Ishikawa (cell line): ENCODE measurements at regions not wholly inside any gene's neighbourhood (a gene's known extent, or its start where the extent isn't known, plus 50 kb on each side); places are given as distances from the start of the nearest gene placed in this dataset.

ENCODE experiments used
- CEBPB ChIP-seq: IDR thresholded peaks from 2 replicates; pipeline ENCODE4 v1.6.1; 2012
- CREB1 ChIP-seq: IDR thresholded peaks from 2 replicates; pipeline ENCODE4 v1.6.1; 2012; ENCODE audit warnings: low read depth
- EGR1 ChIP-seq: IDR thresholded peaks from 2 replicates; pipeline ENCODE4 v1.6.1; 2012
- EP300 ChIP-seq: IDR thresholded peaks from 2 replicates; pipeline ENCODE4 v1.6.1; 2012; ENCODE audit warnings: borderline replicate concordance
- FOXM1 ChIP-seq: IDR thresholded peaks from 2 replicates; pipeline ENCODE4 v1.6.1; 2012; ENCODE audit warnings: low read depth, borderline replicate concordance
- MAX ChIP-seq: IDR thresholded peaks from 2 replicates; pipeline ENCODE4 v1.6.1; 2012
- RAD21 ChIP-seq: IDR thresholded peaks from 2 replicates; pipeline ENCODE4 v1.6.1; 2012; ENCODE audit warnings: low read depth
- REST ChIP-seq: IDR thresholded peaks from 2 replicates; pipeline ENCODE4 v1.6.1; 2012; ENCODE audit warnings: low read depth, mild to moderate bottlenecking
- TAF1 ChIP-seq: IDR thresholded peaks from 2 replicates; pipeline ENCODE4 v1.6.1; 2012; ENCODE audit warnings: low read depth, mild to moderate bottlenecking
- TCF12 ChIP-seq: IDR thresholded peaks from 2 replicates; pipeline ENCODE4 v1.6.1; 2012; ENCODE audit warnings: low read depth
- TEAD4 ChIP-seq: IDR thresholded peaks from 2 replicates; pipeline ENCODE4 v1.6.1; 2012
- USF1 ChIP-seq: IDR thresholded peaks from 2 replicates; pipeline ENCODE4 v1.6.1; 2012
- YY1 ChIP-seq: IDR thresholded peaks from 2 replicates; pipeline ENCODE4 v1.6.1; 2012; ENCODE audit warnings: low read depth
- ZBTB7A ChIP-seq: IDR thresholded peaks from 2 replicates; pipeline ENCODE4 v1.6.1; 2012; ENCODE audit warnings: low read depth

GRCh38 chr2:180523621-180524340 lies 456.6 kb upstream of the UBE2E3 start:
- TF ChIP-seq ZBTB7A (no peak), MAX (no peak), YY1 (no peak), TAF1 (no peak), EP300 (no peak), USF1 (no peak), CEBPB (no peak), REST (no peak), TCF12 (no peak), RAD21 (no peak), CREB1 (no peak), FOXM1 (no peak), TEAD4 (no peak), EGR1 (no peak)
